T follicular helper cell (primary cell): ENCODE measurements at regions not wholly inside any gene's neighbourhood (a gene's known extent, or its start where the extent isn't known, plus 50 kb on each side); places are given as distances from the start of the nearest gene placed in this dataset.
"Not testable (repeated sequence)": the region's sequence is repeated elsewhere in the genome, so short reads cannot be mapped to it uniquely, and the experiment has no call there.

Experiments used
- DNase-seq: peaks from one replicate; pipeline ENCODE4 v3.0.0-alpha.2; 2020; ENCODE audit warnings: low read depth

- no peak for DNase-seq
Measured at GRCh38 chr16:66245868-66246267, 120.6 kb upstream of the CDH5 start.

GRCh38 chr16:66245072-66245471 lies 121.4 kb upstream of the CDH5 start:
- no peak for DNase-seq

GRCh38 chr16:66242672-66243071 lies 123.8 kb upstream of the CDH5 start:
- no peak for DNase-seq

DNA sequence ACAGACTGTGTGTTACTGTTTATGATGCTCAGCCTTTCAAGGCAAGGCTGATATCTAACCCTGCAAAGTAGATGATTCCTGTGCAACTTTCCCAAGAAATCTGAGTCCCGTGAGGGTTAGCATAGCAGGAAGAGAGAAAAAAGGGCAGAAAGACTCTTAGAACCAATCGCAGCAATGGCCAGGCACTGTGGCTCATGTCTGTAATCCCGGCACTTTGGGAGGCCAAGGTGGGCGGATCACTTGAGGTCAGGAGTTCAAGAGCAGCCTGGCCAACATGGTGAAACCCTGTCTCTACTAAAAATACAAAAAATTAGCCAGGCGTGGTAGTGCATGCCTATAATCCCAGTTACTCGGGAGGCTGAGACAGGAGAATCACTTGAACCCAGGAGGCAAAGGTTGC lies 124.3 kb upstream of the CDH5 start:
- DNase-seq: not testable (repeated sequence)

DNA sequence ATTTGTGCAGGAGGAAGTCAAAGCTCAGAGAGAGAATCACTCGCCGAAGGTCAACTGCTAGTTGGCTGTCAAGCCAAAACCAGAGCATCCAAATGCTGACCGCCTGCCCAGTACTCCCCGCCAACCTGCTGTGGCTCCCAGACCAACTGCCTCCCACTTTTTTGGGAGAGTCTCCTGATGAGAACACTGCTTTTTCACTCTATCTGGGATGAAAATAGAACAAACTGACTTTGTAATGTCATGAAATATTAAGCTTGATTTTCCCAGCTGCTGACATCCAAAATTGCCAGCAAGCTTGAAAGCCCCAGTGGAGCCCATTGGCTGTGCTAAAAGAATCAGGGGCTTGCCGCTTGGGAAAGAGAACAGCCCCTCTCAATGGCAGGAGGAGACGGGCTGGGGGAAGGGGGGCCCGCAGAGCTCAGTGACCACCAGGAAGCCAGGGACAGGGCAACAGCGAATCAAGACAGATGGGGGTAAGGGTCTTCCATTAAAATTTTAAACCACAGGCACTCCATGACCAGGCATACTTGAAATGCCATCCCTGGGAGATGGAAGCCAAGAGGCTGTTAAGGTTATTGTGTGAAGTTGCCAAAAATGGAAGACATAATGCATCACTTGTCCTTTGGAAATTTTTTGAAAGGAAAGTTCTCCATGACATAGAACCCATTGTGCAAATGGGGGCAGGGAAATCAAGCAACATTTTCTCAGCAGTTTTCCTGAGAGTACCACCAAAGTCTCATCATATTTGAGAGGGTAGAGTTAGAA lies 125.7 kb upstream of the CDH5 start:
- no peak for DNase-seq

- no peak for DNase-seq
Measured at GRCh38 chr16:66240088-66240487, 126.4 kb upstream of the CDH5 start.

DNA sequence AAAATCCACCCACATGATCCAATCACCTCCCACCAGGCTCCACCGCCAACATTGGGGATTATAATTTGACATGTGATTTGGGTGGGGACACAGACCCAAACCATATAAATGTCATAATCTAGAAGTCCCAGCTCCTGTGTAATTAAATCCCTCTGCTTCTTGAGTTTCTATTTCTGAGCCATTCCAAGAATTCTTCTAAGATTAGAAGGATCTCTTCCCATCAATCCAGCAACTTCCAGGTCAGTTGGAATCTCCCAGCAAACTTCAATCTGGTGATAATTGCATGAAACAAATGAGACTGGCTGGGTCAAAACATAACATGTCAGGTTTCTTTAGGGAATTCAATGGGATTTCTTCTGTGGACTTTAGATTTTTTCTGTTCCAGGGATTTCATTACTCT lies 127.8 kb upstream of the CDH5 start:
- DNase-seq: no peak

- DNase-seq: no peak
Measured at GRCh38 chr16:66236301-66236700, 130.2 kb upstream of the CDH5 start.

DNA sequence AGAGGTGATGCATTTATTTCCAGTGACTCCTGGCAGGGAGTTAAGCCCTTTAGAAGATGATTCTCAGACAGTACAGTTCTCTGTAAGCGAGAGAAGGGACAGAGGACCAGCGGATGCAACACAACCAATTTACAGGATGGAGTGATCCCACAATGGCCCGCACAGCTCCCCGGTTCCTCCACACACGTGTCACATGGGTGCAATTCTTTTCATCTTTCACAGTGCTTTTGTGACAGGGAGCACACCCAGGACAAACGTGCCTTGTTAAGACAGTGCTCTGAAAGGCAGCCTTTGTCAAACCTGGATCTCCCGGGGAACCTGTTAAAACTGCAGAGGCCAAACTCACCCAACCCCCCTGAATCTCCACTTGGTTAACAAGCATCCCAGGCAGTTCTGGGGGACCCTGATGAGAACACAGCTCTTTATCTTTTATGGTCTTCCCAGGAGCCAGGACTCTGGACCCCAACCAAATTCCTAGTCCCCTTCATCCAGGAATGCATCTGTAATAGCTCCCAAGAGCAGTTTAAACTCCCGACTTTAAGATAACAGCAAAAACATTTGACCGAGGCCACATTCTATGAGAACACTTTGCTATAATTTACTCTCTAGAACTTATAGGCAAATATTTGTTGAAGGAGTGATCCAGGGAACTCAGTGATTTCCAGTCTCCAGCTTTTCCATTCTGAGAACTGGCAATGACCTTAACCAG lies 134.9 kb upstream of the CDH5 start:
- no peak for DNase-seq

DNA sequence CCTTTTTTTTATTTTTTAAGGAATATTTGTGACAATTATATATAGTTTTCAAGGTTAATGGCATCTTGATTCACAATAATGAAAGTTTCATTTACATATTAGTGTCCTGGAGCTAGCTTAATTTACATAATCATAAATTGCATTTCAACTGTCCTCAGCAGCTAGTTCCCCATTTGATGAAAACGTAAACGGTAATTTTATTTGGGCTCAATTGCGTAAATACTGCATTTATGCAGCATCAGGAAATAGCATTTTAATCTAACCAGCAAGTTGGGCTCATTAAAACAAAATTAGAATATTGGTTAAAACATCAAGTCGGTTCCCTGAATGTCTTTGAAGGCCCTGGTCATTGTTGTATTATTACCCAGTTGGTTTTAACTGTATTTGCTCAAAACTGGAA lies 136.8 kb upstream of the CDH5 start:
- no peak for DNase-seq

GRCh38 chr16:66228792-66229191 lies 137.7 kb upstream of the CDH5 start:
- no peak for DNase-seq

DNA sequence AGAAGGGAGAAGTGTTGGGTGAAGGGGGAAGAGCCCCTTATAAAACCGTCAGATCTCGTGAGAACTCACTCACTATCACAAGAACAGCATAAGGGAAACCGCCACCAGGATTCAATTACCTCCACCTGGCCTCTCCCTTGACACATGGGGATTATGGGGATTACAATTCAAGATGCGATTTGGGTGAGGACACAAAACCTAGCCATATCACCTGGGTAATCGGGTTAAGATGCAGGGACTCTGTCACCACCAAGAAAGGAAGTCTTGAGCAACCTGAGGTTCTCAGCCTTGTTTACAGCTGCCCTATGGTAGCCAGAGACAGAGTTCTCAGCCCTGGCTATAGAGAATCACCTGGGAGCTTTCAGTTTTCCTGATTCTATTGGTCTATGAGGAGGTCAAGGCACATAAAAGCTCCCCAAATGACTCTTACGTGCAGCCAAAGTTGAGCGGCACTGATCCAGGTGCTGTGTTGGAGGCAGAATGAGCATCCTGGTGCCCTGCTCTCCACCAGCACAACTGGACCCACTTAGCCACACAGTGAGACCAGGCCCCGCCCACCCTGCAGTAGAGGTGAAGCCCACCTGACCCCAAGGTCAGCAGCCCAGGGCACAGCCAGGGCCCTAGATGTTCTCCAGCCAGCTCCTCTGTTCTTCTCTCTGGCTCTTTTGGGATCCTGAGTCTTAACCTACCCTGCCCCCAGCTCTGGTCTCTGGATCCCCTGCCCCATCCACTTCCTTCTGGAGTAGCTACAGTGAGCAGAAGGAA lies 138.5 kb upstream of the CDH5 start:
- DNase-seq: no peak

- no peak for DNase-seq
Measured at GRCh38 chr16:66226762-66227161, 139.7 kb upstream of the CDH5 start.

GRCh38 chr16:66225696-66226095 lies 140.8 kb upstream of the CDH5 start:
- DNase-seq: no peak

DNA sequence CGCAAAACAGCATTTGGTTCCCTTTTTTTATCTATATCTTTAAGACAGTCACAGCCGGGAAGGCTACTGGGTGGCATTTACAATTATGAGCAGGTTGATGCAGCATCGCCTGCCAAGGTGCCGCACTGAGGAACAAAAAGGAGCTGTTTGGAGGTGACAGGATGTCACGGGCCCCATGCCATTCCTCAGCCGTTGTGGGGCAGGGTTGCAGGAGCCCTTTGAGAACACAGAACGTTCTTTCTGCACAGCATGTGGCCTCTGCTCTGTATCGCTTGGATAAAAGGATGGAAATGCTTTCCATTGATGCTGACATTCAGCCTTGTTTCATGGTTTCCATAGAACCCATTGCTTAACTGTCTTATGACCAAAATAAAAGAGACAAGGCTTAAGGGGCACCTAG lies 141.9 kb upstream of the CDH5 start:
- DNase-seq: no peak

DNA sequence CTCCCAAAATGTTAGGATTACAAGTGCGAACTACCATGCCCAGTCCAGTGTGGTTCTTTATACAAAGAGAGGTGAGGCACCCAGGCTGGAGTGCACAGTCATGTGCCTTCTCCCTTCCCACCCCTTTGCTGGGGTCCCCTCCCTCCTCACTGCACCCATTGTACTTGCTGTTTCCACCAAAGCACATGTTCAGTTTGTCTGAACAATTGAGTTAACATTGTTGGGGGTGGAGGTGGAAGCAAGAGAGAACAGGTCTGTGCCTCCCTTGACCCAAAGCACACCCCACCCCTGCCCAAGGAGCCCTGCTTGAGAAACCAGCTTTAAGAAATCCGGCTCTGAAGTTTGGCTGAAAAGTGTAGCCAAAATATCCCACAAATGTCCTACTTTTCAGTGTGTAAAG lies 142.3 kb upstream of the CDH5 start:
- DNase-seq: no peak

- no peak for DNase-seq
Measured at GRCh38 chr16:66223176-66223780, 143.2 kb upstream of the CDH5 start.

DNA sequence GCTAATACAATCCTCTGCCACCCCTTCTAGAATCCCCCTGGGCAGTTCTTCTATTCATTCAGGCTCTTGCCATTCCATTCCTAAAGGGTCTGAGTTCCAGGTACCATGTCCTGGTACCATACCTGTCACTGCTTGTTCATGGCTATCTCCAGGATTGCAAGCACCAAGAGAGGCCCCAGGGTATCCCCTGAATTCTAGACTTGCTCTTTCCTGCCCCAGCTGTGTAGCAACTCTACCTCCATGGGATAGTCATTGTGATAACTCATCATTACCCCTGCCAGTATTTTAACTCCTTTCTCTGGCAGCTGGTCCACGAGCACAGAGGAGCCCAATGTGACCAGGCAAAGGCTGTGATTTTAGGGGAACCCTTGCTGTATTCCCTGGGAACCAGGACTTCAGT lies 143.7 kb upstream of the CDH5 start:
- no peak for DNase-seq

DNA sequence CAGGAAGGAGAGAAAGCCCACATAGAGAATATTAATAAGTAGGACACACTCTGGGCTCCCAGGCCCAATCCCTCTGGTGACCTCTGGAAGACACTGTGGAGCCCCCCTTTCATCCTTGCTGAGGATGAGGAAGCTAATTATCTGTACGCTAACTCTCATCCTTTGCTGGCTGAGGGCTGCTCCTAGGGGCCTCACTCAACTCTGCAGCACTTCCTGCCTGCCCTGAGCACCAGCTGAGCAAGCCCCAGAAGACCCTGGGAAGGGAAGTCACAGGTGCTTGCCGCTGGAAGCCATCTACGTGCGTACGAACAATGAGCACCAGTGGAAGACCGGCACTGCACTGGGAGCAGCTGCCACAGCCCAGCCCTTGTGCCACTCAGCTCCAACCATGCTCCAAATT lies 145.8 kb upstream of the CDH5 start:
- no peak for DNase-seq

DNA sequence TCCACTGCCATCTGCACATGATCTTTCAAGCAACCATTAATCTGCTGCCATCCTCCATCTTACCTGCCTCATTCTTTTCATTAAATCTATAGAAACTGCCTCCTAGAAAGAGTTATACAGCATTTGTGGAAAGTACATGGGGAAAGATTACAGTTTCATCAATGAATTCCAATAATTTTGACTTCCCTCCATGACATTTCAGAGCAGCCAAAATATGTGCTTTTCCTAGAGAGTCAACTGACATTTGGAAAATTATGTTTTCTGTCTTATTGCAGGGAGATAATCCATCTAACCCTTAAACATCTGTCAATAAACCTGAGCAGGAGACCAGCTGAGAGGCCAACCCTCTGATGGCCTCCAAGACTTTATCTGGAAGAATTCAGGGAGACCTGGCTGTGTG lies 147.0 kb upstream of the CDH5 start:
- DNase-seq: no peak

DNA sequence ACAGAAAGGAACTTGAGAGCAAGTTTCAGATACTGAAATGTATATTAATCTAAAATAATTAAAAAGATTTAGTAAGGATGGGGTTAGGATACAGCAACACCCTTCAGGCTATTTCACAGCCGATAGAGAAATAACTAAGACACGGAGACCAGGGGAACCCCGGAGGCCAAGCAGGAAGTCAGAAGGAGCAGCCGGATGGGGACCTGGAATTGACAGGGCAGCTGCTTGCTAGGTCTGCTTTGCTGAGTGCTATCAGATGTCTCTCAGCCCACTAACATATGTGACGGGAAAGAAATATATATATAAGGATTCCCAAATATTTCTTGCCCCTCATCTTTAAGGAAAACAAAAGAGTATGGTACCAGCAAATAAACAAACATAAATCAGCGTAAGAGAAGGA lies 154.1 kb upstream of the CDH5 start:
- no peak for DNase-seq

- no peak for DNase-seq
Measured at GRCh38 chr16:66211651-66212050, 154.8 kb upstream of the CDH5 start.

DNA sequence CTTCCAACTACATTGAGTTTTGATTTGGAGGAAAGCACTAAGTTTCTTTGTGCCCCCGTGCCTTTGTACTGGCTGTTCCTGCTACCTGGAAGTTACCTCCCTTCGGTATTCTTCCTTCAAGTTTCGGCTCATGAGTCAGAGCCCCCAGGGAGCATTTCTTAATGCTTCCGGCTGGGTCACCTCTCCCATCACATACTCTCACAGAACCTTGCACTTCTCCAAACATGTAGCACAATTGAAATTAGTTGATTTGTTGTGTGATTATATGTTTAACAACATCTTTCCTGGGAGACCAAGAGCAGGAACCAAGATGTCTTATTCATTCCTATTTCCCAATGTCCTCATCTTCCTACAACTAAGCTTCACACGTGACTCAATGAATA lies 158.6 kb upstream of the CDH5 start:
- no peak for DNase-seq
